GM23338 (cell line): ENCODE measurements at regions not wholly inside any gene's neighbourhood (a gene's known extent, or its start where the extent isn't known, plus 50 kb on each side); places are given as distances from the start of the nearest gene placed in this dataset.

Experiments
- ATAC-seq: fragments of 200-7000 bp; cut with Tn5 transposase; 3 replicates; pipeline ENCODE4 v1.9.1; 2020
- DNase-seq: peaks from one replicate; pipeline ENCODE4 v3.0.0-alpha.2; 2015; ENCODE audit warnings: low spot score
- H2AFZ ChIP-seq: fragments of 200-600 bp; sonication (generic); 2 replicates; pipeline ENCODE4 v1.8.0; 2016; ENCODE audit warnings: antibody characterized with exemption, mild to moderate bottlenecking, moderate library complexity
- H3F3A ChIP-seq: fragments of 200-600 bp; sonication (generic); replicated peaks from 2 replicates; pipeline ENCODE4 v1.8.0; 2017; ENCODE audit warnings: antibody characterized with exemption, mixed run types, low read depth
- H3K27ac ChIP-seq: fragments of 200-600 bp; sonication (generic); 2 replicates; pipeline ENCODE4 v1.6.1; 2016; ENCODE audit warnings: low read depth
- H3K27me3 ChIP-seq: fragments of 200-600 bp; sonication (generic); 2 replicates; pipeline ENCODE4 v1.8.0; 2016; ENCODE audit warnings: mild to moderate bottlenecking, mixed run types, moderate library complexity; ENCODE audit not compliant: insufficient read depth
- H3K36me3 ChIP-seq: fragments of 200-600 bp; sonication (generic); 2 replicates; pipeline ENCODE4 v1.8.0; 2016; ENCODE audit warnings: mild to moderate bottlenecking; ENCODE audit not compliant: insufficient read depth
- H3K4me1 ChIP-seq: fragments of 200-600 bp; sonication (generic); 2 replicates; pipeline ENCODE4 v1.8.0; 2016; ENCODE audit warnings: mild to moderate bottlenecking, moderate library complexity; ENCODE audit not compliant: insufficient read depth
- H3K4me2 ChIP-seq: fragments of 200-600 bp; sonication (generic); 2 replicates; pipeline ENCODE4 v1.7.1; 2017; ENCODE audit warnings: mixed run types
- H3K4me3 ChIP-seq: fragments of 200-600 bp; sonication (generic); 2 replicates; pipeline ENCODE4 v1.6.1; 2016; ENCODE audit warnings: mixed run types
- H3K79me2 ChIP-seq: fragments of 200-600 bp; sonication (generic); replicated peaks from 2 replicates; pipeline ENCODE4 v1.8.0; 2017; ENCODE audit warnings: mild to moderate bottlenecking; ENCODE audit not compliant: insufficient read depth
- H3K9me2 ChIP-seq: fragments of 200-600 bp; sonication (generic); 2 replicates; pipeline ENCODE4 v1.8.0; 2017; ENCODE audit not compliant: insufficient read depth
- H4K20me1 ChIP-seq: fragments of 200-600 bp; sonication (generic); replicated peaks from 2 replicates; pipeline ENCODE4 v1.8.0; 2017; ENCODE audit warnings: mild to moderate bottlenecking; ENCODE audit not compliant: insufficient read depth
- H3K27ac Mint-ChIP-seq: 2 replicates; pipeline ENCODE4 v1.8.0; 2020; ENCODE audit warnings: inconsistent platforms, mild to moderate bottlenecking, moderate library complexity, mixed read lengths
- H3K27me3 Mint-ChIP-seq: 3 replicates; pipeline ENCODE4 v1.8.0; 2022; ENCODE audit warnings: low read depth, mild to moderate bottlenecking, moderate library complexity, mixed read lengths, inconsistent platforms; ENCODE audit not compliant: insufficient read depth, poor library complexity
- H3K36me3 Mint-ChIP-seq: 3 replicates; pipeline ENCODE4 v1.8.0; 2021; ENCODE audit warnings: low read depth, mild to moderate bottlenecking, inconsistent platforms, moderate library complexity, mixed read lengths
- H3K4me1 Mint-ChIP-seq: 3 replicates; pipeline ENCODE4 v1.8.0; 2020; ENCODE audit warnings: mild to moderate bottlenecking, inconsistent platforms, mixed read lengths
- H3K4me3 Mint-ChIP-seq: 3 replicates; pipeline ENCODE4 v1.8.0; 2021; ENCODE audit warnings: moderate library complexity, mild to moderate bottlenecking, inconsistent platforms, mixed read lengths
- H3K9me3 Mint-ChIP-seq: 3 replicates; pipeline ENCODE4 v1.8.0; 2020; ENCODE audit warnings: moderate library complexity, mild to moderate bottlenecking, inconsistent platforms, mixed read lengths
- CREB1 ChIP-seq: fragments of 250-450 bp; sonication (Bioruptor Pico); IDR thresholded peaks from 2 replicates; pipeline ENCODE4 v1.5.0; 2020; ENCODE audit warnings: low read depth, mild to moderate bottlenecking, moderate library complexity
- CTCF ChIP-seq, 2 experiments: fragments of 200-600 bp in 1 of 2; sonication (generic) in 1 of 2; conservative IDR thresholded peaks; 2 replicates each; pipeline versions ENCODE4 v1.5.1 to v1.6.1; 2016 to 2017; ENCODE audit warnings: antibody characterized with exemption in 2 of 2, low read depth in 2 of 2, mild to moderate bottlenecking in 2 of 2, moderate library complexity in 1 of 2
- ETS1 ChIP-seq: IDR thresholded peaks from 2 replicates; pipeline ENCODE4 v1.6.1; 2016; ENCODE audit warnings: antibody characterized with exemption
- EZH2 ChIP-seq: fragments of 200-600 bp; sonication (generic); IDR thresholded peaks from one replicate; pipeline ENCODE4 v1.8.0; 2017; ENCODE audit warnings: antibody characterized with exemption, mild to moderate bottlenecking, low read depth; ENCODE audit not compliant: unreplicated experiment
- EZH2phosphoT487 ChIP-seq: fragments of 200-600 bp; sonication (generic); IDR thresholded peaks from one replicate; pipeline ENCODE4 v1.8.1; 2018; ENCODE audit warnings: antibody characterized with exemption; ENCODE audit not compliant: unreplicated experiment
- JUNB ChIP-seq: IDR thresholded peaks from one replicate; pipeline ENCODE4 v1.6.1; 2016; ENCODE audit warnings: antibody characterized with exemption; ENCODE audit not compliant: unreplicated experiment
- NANOG ChIP-seq: IDR thresholded peaks from 2 replicates; pipeline ENCODE4 v1.6.1; 2016; ENCODE audit warnings: antibody characterized with exemption, borderline replicate concordance
- POLR2AphosphoS5 ChIP-seq: IDR thresholded peaks from 2 replicates; pipeline ENCODE4 v1.6.1; 2016; ENCODE audit warnings: antibody characterized with exemption, low read depth
- REST ChIP-seq: IDR thresholded peaks from one replicate; pipeline ENCODE4 v1.6.1; 2018; ENCODE audit warnings: antibody characterized with exemption; ENCODE audit not compliant: unreplicated experiment
- STAT1 ChIP-seq: IDR thresholded peaks from one replicate; pipeline ENCODE4 v1.6.1; 2016; ENCODE audit warnings: antibody characterized with exemption; ENCODE audit not compliant: unreplicated experiment
- ZNF114 ChIP-seq: fragments of 250-450 bp; sonication (Bioruptor Pico); IDR thresholded peaks from 2 replicates; pipeline ENCODE4 v1.5.0; 2020; ENCODE audit warnings: mild to moderate bottlenecking, moderate library complexity
- ZNF331 ChIP-seq: fragments of 250-450 bp; sonication (Bioruptor Pico); IDR thresholded peaks from 2 replicates; pipeline ENCODE4 v1.5.0; 2020; ENCODE audit warnings: low read depth, mild to moderate bottlenecking, moderate library complexity

- H2AFZ ChIP-seq = no peak overlapping the region
- Mint-ChIP-seq H3K4me1 (no peaks in the 10 kb centered on the region), H3K36me3 (no peaks in the 10 kb centered on the region), H3K27ac (no peak overlapping the region), H3K27me3 (no peaks in the 10 kb centered on the region), H3K9me3 (no peaks in the 10 kb centered on the region), H3K4me3 (no peak overlapping the region)
- DNase-seq = no peak
- no peak overlapping the region for H3K27ac ChIP-seq
- no peak for TF ChIP-seq NANOG
- no peak for TF ChIP-seq REST
- TF ChIP-seq JUNB = no peak
- no peak for TF ChIP-seq ZNF331 (CRISPR knock-in tag)
- no peak for TF ChIP-seq ZNF114 (CRISPR knock-in tag)
- no peaks in the 10 kb centered on the region for H4K20me1 ChIP-seq
- H3K27me3 ChIP-seq = no peaks in the 10 kb centered on the region
- H3F3A ChIP-seq = no peaks in the 10 kb centered on the region
- no peak overlapping the region for H3K4me2 ChIP-seq
- H3K9me2 ChIP-seq = no peaks in the 10 kb centered on the region
- no peak overlapping the region for H3K4me3 ChIP-seq
- no peak for ATAC-seq
- H3K36me3 ChIP-seq = no peaks in the 10 kb centered on the region
- no peaks in the 10 kb centered on the region for H3K4me1 ChIP-seq
- no peaks in the 10 kb centered on the region for H3K79me2 ChIP-seq
Observed at GRCh38 chr2:163119966-163120365, 281.4 kb upstream of the KCNH7 start.

GRCh38 chr2:163086940-163087339 is 248.4 kb upstream of the KCNH7 start:
- H3K4me3 Mint-ChIP-seq = no peak overlapping the region
- H3K4me1 Mint-ChIP-seq = no peaks in the 10 kb centered on the region
- Histone ChIP-seq H4K20me1 (no peaks in the 10 kb centered on the region), H3K4me1 (no peaks in the 10 kb centered on the region), H3K27me3 (no peaks in the 10 kb centered on the region), H3K9me2 (peaks cover 4% of the 10 kb centered on the region; the same call in 1 of the 2 replicates), H2AFZ (peak overlapping the region; percentile 81; the same call in 1 of the 2 replicates), H3K27ac (no peak overlapping the region), H3K79me2 (no peaks in the 10 kb centered on the region), H3K4me3 (no peak overlapping the region), H3K4me2 (no peak overlapping the region), H3F3A (no peaks in the 10 kb centered on the region), H3K36me3 (no peaks in the 10 kb centered on the region; the same call in 1 of the 2 replicates)
- H3K36me3 Mint-ChIP-seq = peaks cover 18% of the 10 kb centered on the region; the same call in 2 of the 3 replicates
- DNase-seq = no peak
- peaks cover 27% of the 10 kb centered on the region; the same call in 2 of the 3 replicates for H3K9me3 Mint-ChIP-seq
- H3K27ac Mint-ChIP-seq = no peak overlapping the region
- H3K27me3 Mint-ChIP-seq = no peaks in the 10 kb centered on the region
- no peak for ATAC-seq
- no peak for TF ChIP-seq EZH2
- TF ChIP-seq CTCF (conservative IDR thresholded peaks at IDR 0.05; ENCODE audit: low read depth in 2 of 2) = no peak
- no peak for TF ChIP-seq REST
- no peak for TF ChIP-seq JUNB
- no peak for TF ChIP-seq ETS1
- no peak for TF ChIP-seq NANOG
- TF ChIP-seq ZNF114 (CRISPR knock-in tag) = no peak
- no peak for TF ChIP-seq EZH2phosphoT487
- TF ChIP-seq POLR2AphosphoS5 = no peak
- no peak for TF ChIP-seq ZNF331 (CRISPR knock-in tag)
- no peak for TF ChIP-seq STAT1
- TF ChIP-seq CREB1 (CRISPR knock-in tag) = no peak
